Stimulated activated CD4-positive, alpha-beta T cell treated with anti-CD3 and anti-CD28 coated beads, TNF-alpha, amount 100 ng/mL, for 48 hours (primary cell): ENCODE measurements at regions not wholly inside any gene's neighbourhood (a gene's known extent, or its start where the extent isn't known, plus 50 kb on each side); places are given as distances from the start of the nearest gene placed in this dataset.

Experiments
- DNase-seq, 3 donors: peaks; one replicate each; pipeline ENCODE4 v3.0.0-alpha.2; 2020; ENCODE audit warnings: low read depth in 3 of 3

- no peak for DNase-seq
Measured at GRCh38 chrX:88416965-88417364, 330.1 kb upstream of the CPXCR1 start.

DNA sequence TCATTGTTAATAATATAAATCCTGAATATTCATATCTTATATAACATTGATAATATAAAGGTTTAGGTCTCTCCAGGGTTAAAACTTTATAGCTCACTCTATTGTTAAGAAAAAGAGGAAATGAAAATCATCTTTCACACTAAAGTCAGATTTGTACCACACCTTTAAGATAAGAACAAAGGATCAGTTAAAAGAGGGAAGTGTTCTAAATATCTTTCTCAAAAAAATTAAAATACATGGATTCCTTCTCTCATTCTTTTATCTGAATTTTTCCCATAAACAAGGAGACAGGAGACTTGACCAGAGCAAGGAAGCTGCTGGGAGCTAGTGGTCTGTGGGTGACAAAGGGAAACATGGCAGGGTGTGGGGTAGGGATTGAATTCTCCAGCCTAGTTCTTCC, 323.0 kb upstream of the CPXCR1 start:
- DNase-seq, result no peak

DNA sequence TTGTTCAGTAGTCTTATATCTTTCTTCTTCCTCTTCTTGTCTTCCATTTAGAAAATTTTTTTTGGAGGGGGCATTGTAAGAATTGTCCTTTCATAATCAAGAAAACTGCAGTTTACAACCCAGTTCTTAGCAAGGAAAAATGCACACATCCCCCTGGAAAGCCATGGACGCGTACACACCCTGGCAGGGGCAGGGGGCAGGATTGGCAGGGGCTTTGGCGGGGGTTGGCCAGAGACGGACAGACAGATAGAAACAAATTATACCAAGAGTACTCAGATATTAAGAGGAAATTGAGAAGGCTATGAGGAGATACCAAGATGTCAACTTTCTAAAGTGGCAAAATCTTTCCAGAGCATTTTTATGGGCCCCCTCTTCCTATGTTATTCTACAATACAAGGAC, 322.5 kb upstream of the CPXCR1 start:
- DNase-seq, result no peak

DNA sequence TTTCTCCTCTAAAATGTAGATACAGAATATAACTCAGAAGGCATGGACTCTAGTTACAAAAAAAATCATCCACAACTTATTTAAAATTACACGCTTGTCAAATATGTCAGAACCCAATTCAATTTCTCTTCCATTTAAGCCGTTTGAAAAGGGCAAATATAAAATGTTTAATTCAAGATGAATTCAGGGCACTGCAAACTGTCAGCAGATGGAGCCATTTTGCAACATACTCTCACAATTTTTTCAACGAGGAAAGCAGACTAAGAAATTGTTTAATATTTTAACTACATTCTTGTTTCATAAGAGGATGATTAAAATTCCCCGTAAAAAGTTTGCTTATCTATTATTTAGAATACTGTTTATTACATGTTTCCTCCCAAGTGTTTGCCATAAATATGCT, 321.3 kb upstream of the CPXCR1 start:
- no peak for DNase-seq

DNA sequence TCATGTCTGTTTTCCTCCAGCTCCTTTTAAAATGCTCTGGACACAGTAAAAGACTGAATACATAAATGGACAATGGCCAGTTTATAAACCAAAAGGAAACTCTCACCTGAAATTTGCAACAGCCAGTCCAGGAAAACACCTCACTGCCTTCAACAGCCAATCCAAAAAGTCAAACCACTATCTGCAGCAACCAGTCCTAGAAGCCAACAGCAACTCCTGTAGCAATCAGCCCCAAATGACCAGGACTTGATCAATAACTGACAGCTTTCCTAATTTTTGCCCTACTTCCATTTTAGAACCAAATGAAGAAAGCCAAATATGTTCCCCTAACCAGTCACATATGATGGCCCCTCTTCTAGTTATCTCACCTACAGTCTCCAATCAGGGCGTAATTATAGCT, 309.5 kb upstream of the CPXCR1 start:
- no peak for DNase-seq

DNA sequence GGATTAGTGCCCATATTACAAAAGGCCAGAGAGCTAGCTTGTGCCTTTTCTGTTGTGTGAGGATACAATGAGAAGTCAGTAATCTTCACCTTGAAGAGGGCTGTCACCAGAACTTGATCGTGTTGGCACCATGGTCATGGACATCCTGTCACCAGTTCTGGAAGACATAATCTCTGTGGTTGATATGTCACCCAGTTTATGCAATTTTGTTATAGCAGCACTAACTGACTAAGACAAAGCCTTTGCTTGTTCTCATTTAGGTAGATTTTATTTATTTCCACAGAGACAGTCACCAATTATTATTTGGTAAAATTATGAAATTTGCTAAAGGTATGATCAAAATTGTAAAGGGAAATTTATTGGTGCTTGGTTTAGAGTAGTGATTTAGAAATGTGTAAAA, 308.8 kb upstream of the CPXCR1 start:
- no peak for DNase-seq

DNA sequence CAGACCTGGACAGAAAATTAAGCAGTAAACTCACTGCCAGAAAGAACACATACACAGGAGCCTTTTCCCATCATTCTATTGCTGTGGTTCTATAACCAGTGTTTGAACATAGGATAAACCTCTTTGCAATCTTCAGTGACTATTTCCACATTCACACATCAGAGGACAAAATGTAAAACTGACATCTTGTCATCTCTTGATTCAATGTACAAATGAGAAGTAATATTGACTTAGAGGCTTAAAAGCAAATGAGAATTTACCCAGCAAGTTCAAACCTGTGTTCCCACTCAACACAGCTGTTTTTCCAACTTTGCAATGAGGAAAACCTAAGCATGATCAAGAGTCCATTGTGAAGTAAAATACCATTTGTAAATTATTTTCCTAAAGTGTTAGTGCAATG, 307.1 kb upstream of the CPXCR1 start:
- no peak for DNase-seq
